GM23338 (cell line): ENCODE measurements at regions not wholly inside any gene's neighbourhood (a gene's known extent, or its start where the extent isn't known, plus 50 kb on each side); places are given as distances from the start of the nearest gene placed in this dataset.

Experiments
- ATAC-seq: fragments of 200-7000 bp; cut with Tn5 transposase; 3 replicates; pipeline ENCODE4 v1.9.1; 2020
- DNase-seq: peaks from one replicate; pipeline ENCODE4 v3.0.0-alpha.2; 2015; ENCODE audit warnings: low spot score
- H2AFZ ChIP-seq: fragments of 200-600 bp; sonication (generic); 2 replicates; pipeline ENCODE4 v1.8.0; 2016; ENCODE audit warnings: antibody characterized with exemption, mild to moderate bottlenecking, moderate library complexity
- H3F3A ChIP-seq: fragments of 200-600 bp; sonication (generic); replicated peaks from 2 replicates; pipeline ENCODE4 v1.8.0; 2017; ENCODE audit warnings: antibody characterized with exemption, mixed run types, low read depth
- H3K27ac ChIP-seq: fragments of 200-600 bp; sonication (generic); 2 replicates; pipeline ENCODE4 v1.6.1; 2016; ENCODE audit warnings: low read depth
- H3K27me3 ChIP-seq: fragments of 200-600 bp; sonication (generic); 2 replicates; pipeline ENCODE4 v1.8.0; 2016; ENCODE audit warnings: mild to moderate bottlenecking, mixed run types, moderate library complexity; ENCODE audit not compliant: insufficient read depth
- H3K36me3 ChIP-seq: fragments of 200-600 bp; sonication (generic); 2 replicates; pipeline ENCODE4 v1.8.0; 2016; ENCODE audit warnings: mild to moderate bottlenecking; ENCODE audit not compliant: insufficient read depth
- H3K4me1 ChIP-seq: fragments of 200-600 bp; sonication (generic); 2 replicates; pipeline ENCODE4 v1.8.0; 2016; ENCODE audit warnings: mild to moderate bottlenecking, moderate library complexity; ENCODE audit not compliant: insufficient read depth
- H3K4me2 ChIP-seq: fragments of 200-600 bp; sonication (generic); 2 replicates; pipeline ENCODE4 v1.7.1; 2017; ENCODE audit warnings: mixed run types
- H3K4me3 ChIP-seq: fragments of 200-600 bp; sonication (generic); 2 replicates; pipeline ENCODE4 v1.6.1; 2016; ENCODE audit warnings: mixed run types
- H3K79me2 ChIP-seq: fragments of 200-600 bp; sonication (generic); replicated peaks from 2 replicates; pipeline ENCODE4 v1.8.0; 2017; ENCODE audit warnings: mild to moderate bottlenecking; ENCODE audit not compliant: insufficient read depth
- H3K9me2 ChIP-seq: fragments of 200-600 bp; sonication (generic); 2 replicates; pipeline ENCODE4 v1.8.0; 2017; ENCODE audit not compliant: insufficient read depth
- H4K20me1 ChIP-seq: fragments of 200-600 bp; sonication (generic); replicated peaks from 2 replicates; pipeline ENCODE4 v1.8.0; 2017; ENCODE audit warnings: mild to moderate bottlenecking; ENCODE audit not compliant: insufficient read depth
- H3K27ac Mint-ChIP-seq: 2 replicates; pipeline ENCODE4 v1.8.0; 2020; ENCODE audit warnings: inconsistent platforms, mild to moderate bottlenecking, moderate library complexity, mixed read lengths
- H3K27me3 Mint-ChIP-seq: 3 replicates; pipeline ENCODE4 v1.8.0; 2022; ENCODE audit warnings: low read depth, mild to moderate bottlenecking, moderate library complexity, mixed read lengths, inconsistent platforms; ENCODE audit not compliant: insufficient read depth, poor library complexity
- H3K36me3 Mint-ChIP-seq: 3 replicates; pipeline ENCODE4 v1.8.0; 2021; ENCODE audit warnings: low read depth, mild to moderate bottlenecking, inconsistent platforms, moderate library complexity, mixed read lengths
- H3K4me1 Mint-ChIP-seq: 3 replicates; pipeline ENCODE4 v1.8.0; 2020; ENCODE audit warnings: mild to moderate bottlenecking, inconsistent platforms, mixed read lengths
- H3K4me3 Mint-ChIP-seq: 3 replicates; pipeline ENCODE4 v1.8.0; 2021; ENCODE audit warnings: moderate library complexity, mild to moderate bottlenecking, inconsistent platforms, mixed read lengths
- H3K9me3 Mint-ChIP-seq: 3 replicates; pipeline ENCODE4 v1.8.0; 2020; ENCODE audit warnings: moderate library complexity, mild to moderate bottlenecking, inconsistent platforms, mixed read lengths
- CREB1 ChIP-seq: fragments of 250-450 bp; sonication (Bioruptor Pico); IDR thresholded peaks from 2 replicates; pipeline ENCODE4 v1.5.0; 2020; ENCODE audit warnings: low read depth, mild to moderate bottlenecking, moderate library complexity
- EZH2phosphoT487 ChIP-seq: fragments of 200-600 bp; sonication (generic); IDR thresholded peaks from one replicate; pipeline ENCODE4 v1.8.1; 2018; ENCODE audit warnings: antibody characterized with exemption; ENCODE audit not compliant: unreplicated experiment
- JUNB ChIP-seq: IDR thresholded peaks from one replicate; pipeline ENCODE4 v1.6.1; 2016; ENCODE audit warnings: antibody characterized with exemption; ENCODE audit not compliant: unreplicated experiment
- NANOG ChIP-seq: IDR thresholded peaks from 2 replicates; pipeline ENCODE4 v1.6.1; 2016; ENCODE audit warnings: antibody characterized with exemption, borderline replicate concordance
- POLR2AphosphoS5 ChIP-seq: IDR thresholded peaks from 2 replicates; pipeline ENCODE4 v1.6.1; 2016; ENCODE audit warnings: antibody characterized with exemption, low read depth
- REST ChIP-seq: IDR thresholded peaks from one replicate; pipeline ENCODE4 v1.6.1; 2018; ENCODE audit warnings: antibody characterized with exemption; ENCODE audit not compliant: unreplicated experiment
- STAT1 ChIP-seq: IDR thresholded peaks from one replicate; pipeline ENCODE4 v1.6.1; 2016; ENCODE audit warnings: antibody characterized with exemption; ENCODE audit not compliant: unreplicated experiment
- ZNF331 ChIP-seq: fragments of 250-450 bp; sonication (Bioruptor Pico); IDR thresholded peaks from 2 replicates; pipeline ENCODE4 v1.5.0; 2020; ENCODE audit warnings: low read depth, mild to moderate bottlenecking, moderate library complexity
- TF ChIP-seq, protein P1 (sequence below): fragments of 250-450 bp; sonication (Bioruptor Pico); IDR thresholded peaks from 2 replicates; pipeline ENCODE4 v1.5.0; 2020; ENCODE audit warnings: mild to moderate bottlenecking, moderate library complexity
- TF ChIP-seq, protein P2 (sequence below), 2 experiments: fragments of 200-600 bp in 1 of 2; sonication (generic) in 1 of 2; conservative IDR thresholded peaks; 2 replicates each; pipeline versions ENCODE4 v1.5.1 to v1.6.1; 2016 to 2017; ENCODE audit warnings: antibody characterized with exemption in 2 of 2, low read depth in 2 of 2, mild to moderate bottlenecking in 2 of 2, moderate library complexity in 1 of 2

DNA sequence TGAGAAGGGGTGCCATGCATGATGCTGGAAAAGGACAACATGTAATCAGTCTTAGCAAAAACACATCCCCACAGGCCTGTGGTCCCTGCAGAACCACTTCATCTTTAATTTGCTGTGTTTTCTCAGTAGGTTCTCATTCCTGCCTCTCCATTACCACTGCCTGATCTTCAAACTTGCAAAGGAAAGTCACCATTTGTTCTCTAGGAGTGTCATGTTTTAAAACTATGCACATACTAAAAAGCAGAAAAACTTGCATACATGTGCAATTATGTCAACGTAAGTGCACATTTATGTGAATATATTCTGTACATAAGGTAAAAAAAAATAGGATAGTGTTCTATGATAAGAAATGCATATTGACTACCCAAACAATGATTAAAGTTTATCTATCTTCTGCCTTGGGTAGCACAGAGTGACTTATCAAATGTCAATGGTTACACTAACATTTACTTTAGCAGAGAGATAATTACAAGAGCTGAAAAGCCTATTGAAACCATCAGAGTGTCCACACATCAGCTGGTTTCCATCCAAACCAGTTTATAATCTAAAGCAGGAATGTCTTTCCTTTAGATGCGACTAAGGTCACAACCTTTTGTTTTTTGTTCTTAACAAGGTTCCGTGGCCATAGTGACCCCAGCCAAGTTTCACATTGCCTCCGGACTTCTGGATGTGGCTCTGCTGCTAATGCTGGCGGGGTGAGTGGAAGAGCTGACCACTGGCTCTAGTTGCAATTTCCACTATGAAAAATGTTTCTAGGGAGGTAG, 58.7 kb upstream of the RMDN2 start:
- Histone ChIP-seq H3K4me2 (no peak overlapping the region), H3K4me3 (no peak overlapping the region), H3K27ac (no peak overlapping the region), H3K36me3 (no peaks in the 10 kb centered on the region), H3K27me3 (no peaks in the 10 kb centered on the region), H3K4me1 (no peaks in the 10 kb centered on the region), H3K9me2 (peaks cover 11% of the 10 kb centered on the region; the same call in 1 of the 2 replicates), H3K79me2 (no peaks in the 10 kb centered on the region), H3F3A (no peaks in the 10 kb centered on the region), H4K20me1 (no peaks in the 10 kb centered on the region), H2AFZ (no peak overlapping the region)
- DNase-seq: no peak
- Mint-ChIP-seq H3K9me3 (no peaks in the 10 kb centered on the region; the same call in 2 of the 3 replicates), H3K4me3 (no peak overlapping the region), H3K4me1 (peaks cover 5% of the 10 kb centered on the region; the same call in 2 of the 3 replicates), H3K36me3 (no peaks in the 10 kb centered on the region), H3K27me3 (peaks cover 5% of the 10 kb centered on the region), H3K27ac (no peak overlapping the region)
- TF ChIP-seq JUNB (no peak), NANOG (no peak), POLR2AphosphoS5 (no peak), ZNF331 (CRISPR knock-in tag) (no peak), STAT1 (no peak), EZH2phosphoT487 (no peak)
- ATAC-seq: no peak

DNA sequence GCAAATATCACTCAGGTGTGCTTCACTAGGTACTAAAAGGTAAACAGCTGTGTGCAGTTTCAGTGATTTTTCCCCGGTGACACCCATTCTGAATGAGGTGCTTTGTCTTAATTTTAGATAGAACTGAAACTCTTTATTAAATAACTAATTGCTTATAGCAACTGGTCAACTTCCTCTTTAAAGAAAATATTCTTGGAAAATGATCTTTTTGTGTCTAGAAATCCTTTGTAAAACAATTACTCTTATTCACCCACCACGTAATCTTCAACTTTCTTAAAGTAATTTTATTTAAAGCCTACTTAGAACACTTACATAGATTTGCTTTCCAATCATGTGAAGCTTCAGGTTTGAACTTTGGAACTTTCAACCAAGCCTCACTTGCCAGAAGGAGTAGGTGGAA, 57.9 kb upstream of the RMDN2 start:
- no peak for DNase-seq
- Histone ChIP-seq H3K27ac (no peak overlapping the region), H2AFZ (no peak overlapping the region), H3K4me1 (no peaks in the 10 kb centered on the region), H3K79me2 (no peaks in the 10 kb centered on the region), H4K20me1 (no peaks in the 10 kb centered on the region), H3K36me3 (no peaks in the 10 kb centered on the region), H3K4me2 (no peak overlapping the region), H3F3A (no peaks in the 10 kb centered on the region), H3K4me3 (no peak overlapping the region), H3K27me3 (no peaks in the 10 kb centered on the region), H3K9me2 (peaks cover 11% of the 10 kb centered on the region; the same call in 1 of the 2 replicates)
- no peak for ATAC-seq
- H3K27ac Mint-ChIP-seq: no peak overlapping the region
- H3K36me3 Mint-ChIP-seq: no peaks in the 10 kb centered on the region
- H3K27me3 Mint-ChIP-seq: peaks cover 5% of the 10 kb centered on the region
- H3K9me3 Mint-ChIP-seq: no peaks in the 10 kb centered on the region; the same call in 2 of the 3 replicates
- peaks cover 9% of the 10 kb centered on the region for H3K4me1 Mint-ChIP-seq
- H3K4me3 Mint-ChIP-seq: no peak overlapping the region
- no peak for TF ChIP-seq ZNF331 (CRISPR knock-in tag)
- TF ChIP-seq, protein P1, sequence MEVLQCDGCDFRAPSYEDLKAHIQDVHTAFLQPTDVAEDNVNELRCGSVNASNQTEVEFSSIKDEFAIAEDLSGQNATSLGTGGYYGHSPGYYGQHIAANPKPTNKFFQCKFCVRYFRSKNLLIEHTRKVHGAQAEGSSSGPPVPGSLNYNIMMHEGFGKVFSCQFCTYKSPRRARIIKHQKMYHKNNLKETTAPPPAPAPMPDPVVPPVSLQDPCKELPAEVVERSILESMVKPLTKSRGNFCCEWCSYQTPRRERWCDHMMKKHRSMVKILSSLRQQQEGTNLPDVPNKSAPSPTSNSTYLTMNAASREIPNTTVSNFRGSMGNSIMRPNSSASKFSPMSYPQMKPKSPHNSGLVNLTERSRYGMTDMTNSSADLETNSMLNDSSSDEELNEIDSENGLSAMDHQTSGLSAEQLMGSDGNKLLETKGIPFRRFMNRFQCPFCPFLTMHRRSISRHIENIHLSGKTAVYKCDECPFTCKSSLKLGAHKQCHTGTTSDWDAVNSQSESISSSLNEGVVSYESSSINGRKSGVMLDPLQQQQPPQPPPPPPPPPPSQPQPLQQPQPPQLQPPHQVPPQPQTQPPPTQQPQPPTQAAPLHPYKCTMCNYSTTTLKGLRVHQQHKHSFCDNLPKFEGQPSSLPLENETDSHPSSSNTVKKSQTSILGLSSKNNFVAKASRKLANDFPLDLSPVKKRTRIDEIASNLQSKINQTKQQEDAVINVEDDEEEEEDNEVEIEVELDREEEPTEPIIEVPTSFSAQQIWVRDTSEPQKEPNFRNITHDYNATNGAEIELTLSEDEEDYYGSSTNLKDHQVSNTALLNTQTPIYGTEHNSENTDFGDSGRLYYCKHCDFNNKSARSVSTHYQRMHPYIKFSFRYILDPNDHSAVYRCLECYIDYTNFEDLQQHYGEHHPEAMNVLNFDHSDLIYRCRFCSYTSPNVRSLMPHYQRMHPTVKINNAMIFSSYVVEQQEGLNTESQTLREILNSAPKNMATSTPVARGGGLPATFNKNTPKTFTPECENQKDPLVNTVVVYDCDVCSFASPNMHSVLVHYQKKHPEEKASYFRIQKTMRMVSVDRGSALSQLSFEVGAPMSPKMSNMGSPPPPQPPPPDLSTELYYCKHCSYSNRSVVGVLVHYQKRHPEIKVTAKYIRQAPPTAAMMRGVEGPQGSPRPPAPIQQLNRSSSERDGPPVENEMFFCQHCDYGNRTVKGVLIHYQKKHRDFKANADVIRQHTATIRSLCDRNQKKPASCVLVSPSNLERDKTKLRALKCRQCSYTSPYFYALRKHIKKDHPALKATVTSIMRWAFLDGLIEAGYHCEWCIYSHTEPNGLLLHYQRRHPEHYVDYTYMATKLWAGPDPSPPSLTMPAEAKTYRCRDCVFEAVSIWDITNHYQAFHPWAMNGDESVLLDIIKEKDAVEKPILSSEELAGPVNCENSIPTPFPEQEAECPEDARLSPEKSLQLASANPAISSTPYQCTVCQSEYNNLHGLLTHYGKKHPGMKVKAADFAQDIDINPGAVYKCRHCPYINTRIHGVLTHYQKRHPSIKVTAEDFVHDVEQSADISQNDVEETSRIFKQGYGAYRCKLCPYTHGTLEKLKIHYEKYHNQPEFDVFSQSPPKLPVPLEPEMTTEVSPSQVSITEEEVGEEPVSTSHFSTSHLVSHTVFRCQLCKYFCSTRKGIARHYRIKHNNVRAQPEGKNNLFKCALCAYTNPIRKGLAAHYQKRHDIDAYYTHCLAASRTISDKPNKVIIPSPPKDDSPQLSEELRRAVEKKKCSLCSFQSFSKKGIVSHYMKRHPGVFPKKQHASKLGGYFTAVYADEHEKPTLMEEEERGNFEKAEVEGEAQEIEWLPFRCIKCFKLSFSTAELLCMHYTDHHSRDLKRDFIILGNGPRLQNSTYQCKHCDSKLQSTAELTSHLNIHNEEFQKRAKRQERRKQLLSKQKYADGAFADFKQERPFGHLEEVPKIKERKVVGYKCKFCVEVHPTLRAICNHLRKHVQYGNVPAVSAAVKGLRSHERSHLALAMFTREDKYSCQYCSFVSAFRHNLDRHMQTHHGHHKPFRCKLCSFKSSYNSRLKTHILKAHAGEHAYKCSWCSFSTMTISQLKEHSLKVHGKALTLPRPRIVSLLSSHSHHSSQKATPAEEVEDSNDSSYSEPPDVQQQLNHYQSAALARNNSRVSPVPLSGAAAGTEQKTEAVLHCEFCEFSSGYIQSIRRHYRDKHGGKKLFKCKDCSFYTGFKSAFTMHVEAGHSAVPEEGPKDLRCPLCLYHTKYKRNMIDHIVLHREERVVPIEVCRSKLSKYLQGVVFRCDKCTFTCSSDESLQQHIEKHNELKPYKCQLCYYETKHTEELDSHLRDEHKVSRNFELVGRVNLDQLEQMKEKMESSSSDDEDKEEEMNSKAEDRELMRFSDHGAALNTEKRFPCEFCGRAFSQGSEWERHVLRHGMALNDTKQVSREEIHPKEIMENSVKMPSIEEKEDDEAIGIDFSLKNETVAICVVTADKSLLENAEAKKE: no peak
- no peak for TF ChIP-seq STAT1
- TF ChIP-seq, protein P2, sequence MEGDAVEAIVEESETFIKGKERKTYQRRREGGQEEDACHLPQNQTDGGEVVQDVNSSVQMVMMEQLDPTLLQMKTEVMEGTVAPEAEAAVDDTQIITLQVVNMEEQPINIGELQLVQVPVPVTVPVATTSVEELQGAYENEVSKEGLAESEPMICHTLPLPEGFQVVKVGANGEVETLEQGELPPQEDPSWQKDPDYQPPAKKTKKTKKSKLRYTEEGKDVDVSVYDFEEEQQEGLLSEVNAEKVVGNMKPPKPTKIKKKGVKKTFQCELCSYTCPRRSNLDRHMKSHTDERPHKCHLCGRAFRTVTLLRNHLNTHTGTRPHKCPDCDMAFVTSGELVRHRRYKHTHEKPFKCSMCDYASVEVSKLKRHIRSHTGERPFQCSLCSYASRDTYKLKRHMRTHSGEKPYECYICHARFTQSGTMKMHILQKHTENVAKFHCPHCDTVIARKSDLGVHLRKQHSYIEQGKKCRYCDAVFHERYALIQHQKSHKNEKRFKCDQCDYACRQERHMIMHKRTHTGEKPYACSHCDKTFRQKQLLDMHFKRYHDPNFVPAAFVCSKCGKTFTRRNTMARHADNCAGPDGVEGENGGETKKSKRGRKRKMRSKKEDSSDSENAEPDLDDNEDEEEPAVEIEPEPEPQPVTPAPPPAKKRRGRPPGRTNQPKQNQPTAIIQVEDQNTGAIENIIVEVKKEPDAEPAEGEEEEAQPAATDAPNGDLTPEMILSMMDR (conservative IDR thresholded peaks at IDR 0.05; ENCODE audit: low read depth in 2 of 2): no peak
- no peak for TF ChIP-seq REST
- TF ChIP-seq CREB1 (CRISPR knock-in tag): no peak
